ENCODE measurements at regions not wholly inside any gene's neighbourhood (a gene's known extent, or its start where the extent isn't known, plus 50 kb on each side); places are given as distances from the start of the nearest gene placed in this dataset.

- Histone ChIP-seq H3K4me1 (peaks cover 0 to 7% (median 0%) of the 10 kb centered on the region in 3 donors), H3K27ac (no peak overlapping the region), H3K27me3 (peaks cover 8 to 67% (median 18%) of the 10 kb centered on the region in 4 donors)
Measured at GRCh38 chr6:27568226-27568897, 95.5 kb upstream of the ZNF184 start.

GRCh38 chr6:27565839-27566779, 93.2 kb upstream of the ZNF184 start:
- Histone ChIP-seq H3K4me3 (no peak overlapping the region), H3K36me3 (no peaks in the 10 kb centered on the region), H3K27me3 (peaks cover 8 to 83% (median 29%) of the 10 kb centered on the region in 4 donors), H3K27ac (no peak overlapping the region), H3K9me3 (no peaks in the 10 kb centered on the region), H3K4me1 (peaks cover 0 to 7% (median 0%) of the 10 kb centered on the region in 3 donors)
- DNase-seq, result no peak
- TF ChIP-seq CTCF (IDR thresholded peaks at IDR 0.05), result no peak
- no peak for TF ChIP-seq POLR2A (IDR thresholded peaks at IDR 0.05)
- WGBS, 2 donors, result 15 to 16% methylated on average over 10 to 27 of the region's 41 CpGs
- intact Hi-C loops (cut with DNase I), result no loop called here

More at GRCh38 chr6:27568226-27568897, 95.5 kb upstream of the ZNF184 start:
- intact Hi-C loops (cut with DNase I), result no loop called here
- Histone ChIP-seq H3K4me3 (no peak overlapping the region), H3K36me3 (no peaks in the 10 kb centered on the region), H3K9me3 (no peaks in the 10 kb centered on the region)
- DNase-seq, result no peak
- 36 to 45% methylated on average over 13 of the region's 13 CpGs for WGBS, 2 donors
- TF ChIP-seq POLR2A (IDR thresholded peaks at IDR 0.05), result no peak
- TF ChIP-seq CTCF (IDR thresholded peaks at IDR 0.05), result no peak

GRCh38 chr6:27562027-27562410, 89.1 kb upstream of the ZNF184 start:
- DNase-seq, result no peak
- no peak for TF ChIP-seq POLR2A (IDR thresholded peaks at IDR 0.05)
- intact Hi-C loops (cut with DNase I), result no loop called here
- 21 to 36% methylated on average over 11 of the region's 11 CpGs for WGBS, 2 donors
- Histone ChIP-seq H3K27me3 (peaks cover 8 to 100% (median 35%) of the 10 kb centered on the region in 4 donors), H3K4me1 (peaks cover 0 to 15% (median 0%) of the 10 kb centered on the region in 3 donors), H3K27ac (no peak overlapping the region), H3K9me3 (no peaks in the 10 kb centered on the region), H3K4me3 (no peak overlapping the region), H3K36me3 (no peaks in the 10 kb centered on the region)

GRCh38 chr6:27558028-27558724, 85.3 kb upstream of the ZNF184 start:
- TF ChIP-seq CTCF (IDR thresholded peaks at IDR 0.05) (no peak), POLR2A (IDR thresholded peaks at IDR 0.05) (no peak)
- no peak overlapping the region for H3K4me3 ChIP-seq
- intact Hi-C loops (cut with DNase I), result no loop called here
- H3K4me1 ChIP-seq, result peaks cover 0 to 13% (median 4%) of the 10 kb centered on the region in 3 donors
- H3K36me3 ChIP-seq, result no peaks in the 10 kb centered on the region
- peaks cover 0 to 100% (median 21%) of the 10 kb centered on the region in 4 donors for H3K27me3 ChIP-seq
- no peak overlapping the region for H3K27ac ChIP-seq
- WGBS, 2 donors, result 11 to 13% methylated on average over 28 to 31 of the region's 31 CpGs
- no peak for DNase-seq
- no peaks in the 10 kb centered on the region for H3K9me3 ChIP-seq

- TF ChIP-seq POLR2A (IDR thresholded peaks at IDR 0.05) (no peak), CTCF (IDR thresholded peaks at IDR 0.05) (no peak)
- peaks cover 0 to 100% (median 15%) of the 10 kb centered on the region in 4 donors for H3K27me3 ChIP-seq
- no peak overlapping the region for H3K4me3 ChIP-seq
- WGBS, 2 donors, result 31 to 34% methylated on average over 4 of the region's 4 CpGs
- DNase-seq, result no peak
- H3K9me3 ChIP-seq, result no peaks in the 10 kb centered on the region
- intact Hi-C loops (cut with DNase I), result no loop called here
- no peaks in the 10 kb centered on the region for H3K36me3 ChIP-seq
- H3K27ac ChIP-seq, result no peak overlapping the region
- peaks cover 0 to 13% (median 4%) of the 10 kb centered on the region in 3 donors for H3K4me1 ChIP-seq
Measured at GRCh38 chr6:27556406-27556805, 83.5 kb upstream of the ZNF184 start.

Data from esophagus squamous epithelium (tissue), 5 donors.